WTC11 (cell line): ENCODE measurements at regions not wholly inside any gene's neighbourhood (a gene's known extent, or its start where the extent isn't known, plus 50 kb on each side); places are given as distances from the start of the nearest gene placed in this dataset.

ENCODE experiments used
- ATAC-seq: fragments of 200-7000 bp; cut with Tn5 transposase; 2 replicates; pipeline ENCODE4 v1.10.0; 2021; ENCODE audit warnings: mild to moderate bottlenecking, moderate library complexity
- CTCF ChIA-PET: fragments of 300-600 bp; sonication (Branson Sonifier 250); formaldehyde crosslinking; loops from one replicate; lab custom pipeline; 2021; ENCODE audit warnings: antibody characterized with exemption; lab: Charles Lee
- POLR2A ChIA-PET: fragments of 350-600 bp; sonication (Branson Sonifier 250); formaldehyde crosslinking; loops from one replicate; lab custom pipeline; 2021; ENCODE audit warnings: antibody characterized with exemption; lab: Charles Lee
- DNase-seq: peaks from one replicate; pipeline ENCODE4 v3.0.0; 2021; ENCODE audit warnings: low spot score
- H3K27ac Mint-ChIP-seq: 2 replicates; pipeline ENCODE4 v1.8.0; 2021; ENCODE audit warnings: mixed read lengths
- H3K27me3 Mint-ChIP-seq: 2 replicates; pipeline ENCODE4 v1.8.0; 2021; ENCODE audit warnings: low read depth, mild to moderate bottlenecking, moderate library complexity, mixed read lengths
- H3K36me3 Mint-ChIP-seq: 2 replicates; pipeline ENCODE4 v1.8.0; 2021; ENCODE audit warnings: mixed read lengths
- H3K4me1 Mint-ChIP-seq: 2 replicates; pipeline ENCODE4 v1.8.0; 2022; ENCODE audit warnings: mixed read lengths
- H3K4me3 Mint-ChIP-seq: 2 replicates; pipeline ENCODE4 v1.8.0; 2021; ENCODE audit warnings: mild to moderate bottlenecking, moderate library complexity, mixed read lengths
- H3K9me3 Mint-ChIP-seq: 2 replicates; pipeline ENCODE4 v1.8.0; 2021; ENCODE audit warnings: mixed read lengths
- ESRRA ChIP-seq: sonication (generic); formaldehyde crosslinking; IDR thresholded peaks from 2 replicates; pipeline ENCODE4 v1.8.1; 2022; ENCODE audit warnings: mild to moderate bottlenecking, missing genetic modification reagents, borderline replicate concordance
- FOXK1 ChIP-seq: sonication (generic); formaldehyde crosslinking; IDR thresholded peaks from 2 replicates; pipeline ENCODE4 v1.8.0; 2022; ENCODE audit warnings: mild to moderate bottlenecking, moderate library complexity, missing genetic modification reagents
- GRHL2 ChIP-seq: fragments of 250-450 bp; sonication (Bioruptor Pico); IDR thresholded peaks from 2 replicates; pipeline ENCODE4 v1.8.0; 2022; ENCODE audit warnings: mild to moderate bottlenecking, moderate library complexity; ENCODE audit not compliant: insufficient replicate concordance, severe bottlenecking
- IRF2 ChIP-seq: sonication (generic); formaldehyde crosslinking; IDR thresholded peaks from 2 replicates; pipeline ENCODE4 v1.8.0; 2022; ENCODE audit warnings: low read depth, missing genetic modification reagents, borderline replicate concordance
- JAZF1 ChIP-seq: fragments of 250-450 bp; sonication (Bioruptor Pico); IDR thresholded peaks from 2 replicates; pipeline ENCODE4 v1.9.0; 2021; ENCODE audit warnings: moderate library complexity, mild to moderate bottlenecking, inconsistent platforms
- KAT7 ChIP-seq: sonication (generic); formaldehyde crosslinking; IDR thresholded peaks from 2 replicates; pipeline ENCODE4 v1.8.1; 2023; ENCODE audit warnings: missing genetic modification reagents, mild to moderate bottlenecking, borderline replicate concordance
- OVOL2 ChIP-seq: fragments of 250-450 bp; sonication (Bioruptor Pico); IDR thresholded peaks from 2 replicates; pipeline ENCODE4 v1.9.0; 2021; ENCODE audit warnings: mild to moderate bottlenecking, borderline replicate concordance
- TEAD4 ChIP-seq: sonication (generic); formaldehyde crosslinking; IDR thresholded peaks from 2 replicates; pipeline ENCODE4 v1.8.0; 2022; ENCODE audit warnings: mild to moderate bottlenecking, missing genetic modification reagents
- ZNF121 ChIP-seq: sonication (generic); formaldehyde crosslinking; IDR thresholded peaks from 2 replicates; pipeline ENCODE4 v1.8.0; 2023; ENCODE audit warnings: missing genetic modification reagents
- TF ChIP-seq, protein P1 (sequence below): sonication (generic); formaldehyde crosslinking; IDR thresholded peaks from 2 replicates; pipeline ENCODE4 v1.8.1; 2023; ENCODE audit warnings: mild to moderate bottlenecking, missing genetic modification reagents, borderline replicate concordance
- TF ChIP-seq, protein P2 (sequence below): fragments of 250-450 bp; sonication (Bioruptor Pico); IDR thresholded peaks from 2 replicates; pipeline ENCODE4 v2.1.2; 2022; ENCODE audit warnings: mild to moderate bottlenecking, moderate library complexity
- TF ChIP-seq, protein P3 (sequence below): sonication (generic); formaldehyde crosslinking; IDR thresholded peaks from 2 replicates; pipeline ENCODE4 v1.8.1; 2023; ENCODE audit warnings: mild to moderate bottlenecking, missing genetic modification reagents
- TF ChIP-seq, protein P4 (sequence below): sonication (generic); formaldehyde crosslinking; IDR thresholded peaks from 2 replicates; pipeline ENCODE4 v1.8.1; 2023; ENCODE audit warnings: mild to moderate bottlenecking, missing genetic modification reagents, moderate library complexity
- TF ChIP-seq, protein P5 (sequence below): sonication (generic); formaldehyde crosslinking; IDR thresholded peaks from 2 replicates; pipeline ENCODE4 v1.8.1; 2022; ENCODE audit warnings: missing genetic modification reagents, borderline replicate concordance
- TF ChIP-seq, protein P6 (sequence below): sonication (generic); formaldehyde crosslinking; IDR thresholded peaks from 2 replicates; pipeline ENCODE4 v1.8.1; 2023; ENCODE audit warnings: mild to moderate bottlenecking, missing genetic modification reagents
- TF ChIP-seq, protein P7 (sequence below): sonication (generic); formaldehyde crosslinking; IDR thresholded peaks from 2 replicates; pipeline ENCODE4 v1.8.0; 2022; ENCODE audit warnings: mild to moderate bottlenecking, missing genetic modification reagents

DNA sequence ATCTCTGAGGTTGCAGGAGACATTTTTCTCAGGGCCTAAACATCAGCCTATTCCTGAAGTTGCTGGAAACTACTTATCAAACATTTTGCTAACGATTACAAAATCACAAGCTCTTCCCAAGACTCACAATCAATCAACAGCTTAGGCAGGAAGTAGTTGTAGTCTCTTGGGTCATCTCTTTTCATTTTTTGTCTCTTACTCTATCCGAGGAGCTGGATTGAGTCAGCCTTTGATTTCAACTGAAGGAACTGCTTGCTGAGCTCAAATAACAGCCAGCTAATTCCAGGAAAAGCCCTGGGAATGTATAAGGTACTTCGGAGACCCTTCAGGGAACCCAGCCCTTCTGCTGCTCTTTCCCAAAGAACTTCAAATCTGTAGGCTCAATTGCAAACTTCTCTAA lies 398.9 kb downstream of the PLK2 start (continued):
- TF ChIP-seq, protein P1, sequence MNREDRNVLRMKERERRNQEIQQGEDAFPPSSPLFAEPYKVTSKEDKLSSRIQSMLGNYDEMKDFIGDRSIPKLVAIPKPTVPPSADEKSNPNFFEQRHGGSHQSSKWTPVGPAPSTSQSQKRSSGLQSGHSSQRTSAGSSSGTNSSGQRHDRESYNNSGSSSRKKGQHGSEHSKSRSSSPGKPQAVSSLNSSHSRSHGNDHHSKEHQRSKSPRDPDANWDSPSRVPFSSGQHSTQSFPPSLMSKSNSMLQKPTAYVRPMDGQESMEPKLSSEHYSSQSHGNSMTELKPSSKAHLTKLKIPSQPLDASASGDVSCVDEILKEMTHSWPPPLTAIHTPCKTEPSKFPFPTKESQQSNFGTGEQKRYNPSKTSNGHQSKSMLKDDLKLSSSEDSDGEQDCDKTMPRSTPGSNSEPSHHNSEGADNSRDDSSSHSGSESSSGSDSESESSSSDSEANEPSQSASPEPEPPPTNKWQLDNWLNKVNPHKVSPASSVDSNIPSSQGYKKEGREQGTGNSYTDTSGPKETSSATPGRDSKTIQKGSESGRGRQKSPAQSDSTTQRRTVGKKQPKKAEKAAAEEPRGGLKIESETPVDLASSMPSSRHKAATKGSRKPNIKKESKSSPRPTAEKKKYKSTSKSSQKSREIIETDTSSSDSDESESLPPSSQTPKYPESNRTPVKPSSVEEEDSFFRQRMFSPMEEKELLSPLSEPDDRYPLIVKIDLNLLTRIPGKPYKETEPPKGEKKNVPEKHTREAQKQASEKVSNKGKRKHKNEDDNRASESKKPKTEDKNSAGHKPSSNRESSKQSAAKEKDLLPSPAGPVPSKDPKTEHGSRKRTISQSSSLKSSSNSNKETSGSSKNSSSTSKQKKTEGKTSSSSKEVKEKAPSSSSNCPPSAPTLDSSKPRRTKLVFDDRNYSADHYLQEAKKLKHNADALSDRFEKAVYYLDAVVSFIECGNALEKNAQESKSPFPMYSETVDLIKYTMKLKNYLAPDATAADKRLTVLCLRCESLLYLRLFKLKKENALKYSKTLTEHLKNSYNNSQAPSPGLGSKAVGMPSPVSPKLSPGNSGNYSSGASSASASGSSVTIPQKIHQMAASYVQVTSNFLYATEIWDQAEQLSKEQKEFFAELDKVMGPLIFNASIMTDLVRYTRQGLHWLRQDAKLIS (CRISPR knock-in tag) = no peak
- no peak for TF ChIP-seq JAZF1 (CRISPR knock-in tag)
- no peak for TF ChIP-seq ZNF121 (CRISPR knock-in tag)
- TF ChIP-seq, protein P2, sequence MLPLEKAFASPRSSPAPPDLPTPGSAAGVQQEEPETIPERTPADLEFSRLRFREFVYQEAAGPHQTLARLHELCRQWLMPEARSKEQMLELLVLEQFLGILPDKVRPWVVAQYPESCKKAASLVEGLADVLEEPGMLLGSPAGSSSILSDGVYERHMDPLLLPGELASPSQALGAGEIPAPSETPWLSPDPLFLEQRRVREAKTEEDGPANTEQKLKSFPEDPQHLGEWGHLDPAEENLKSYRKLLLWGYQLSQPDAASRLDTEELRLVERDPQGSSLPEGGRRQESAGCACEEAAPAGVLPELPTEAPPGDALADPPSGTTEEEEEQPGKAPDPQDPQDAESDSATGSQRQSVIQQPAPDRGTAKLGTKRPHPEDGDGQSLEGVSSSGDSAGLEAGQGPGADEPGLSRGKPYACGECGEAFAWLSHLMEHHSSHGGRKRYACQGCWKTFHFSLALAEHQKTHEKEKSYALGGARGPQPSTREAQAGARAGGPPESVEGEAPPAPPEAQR (CRISPR knock-in tag) = no peak
- no peak for TF ChIP-seq OVOL2 (CRISPR knock-in tag)
- no peak for TF ChIP-seq FOXK1
- TF ChIP-seq IRF2 (CRISPR knock-in tag) = no peak
- TF ChIP-seq, protein P3, sequence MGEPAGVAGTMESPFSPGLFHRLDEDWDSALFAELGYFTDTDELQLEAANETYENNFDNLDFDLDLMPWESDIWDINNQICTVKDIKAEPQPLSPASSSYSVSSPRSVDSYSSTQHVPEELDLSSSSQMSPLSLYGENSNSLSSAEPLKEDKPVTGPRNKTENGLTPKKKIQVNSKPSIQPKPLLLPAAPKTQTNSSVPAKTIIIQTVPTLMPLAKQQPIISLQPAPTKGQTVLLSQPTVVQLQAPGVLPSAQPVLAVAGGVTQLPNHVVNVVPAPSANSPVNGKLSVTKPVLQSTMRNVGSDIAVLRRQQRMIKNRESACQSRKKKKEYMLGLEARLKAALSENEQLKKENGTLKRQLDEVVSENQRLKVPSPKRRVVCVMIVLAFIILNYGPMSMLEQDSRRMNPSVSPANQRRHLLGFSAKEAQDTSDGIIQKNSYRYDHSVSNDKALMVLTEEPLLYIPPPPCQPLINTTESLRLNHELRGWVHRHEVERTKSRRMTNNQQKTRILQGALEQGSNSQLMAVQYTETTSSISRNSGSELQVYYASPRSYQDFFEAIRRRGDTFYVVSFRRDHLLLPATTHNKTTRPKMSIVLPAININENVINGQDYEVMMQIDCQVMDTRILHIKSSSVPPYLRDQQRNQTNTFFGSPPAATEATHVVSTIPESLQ (CRISPR knock-in tag) = no peak
- TF ChIP-seq, protein P4, sequence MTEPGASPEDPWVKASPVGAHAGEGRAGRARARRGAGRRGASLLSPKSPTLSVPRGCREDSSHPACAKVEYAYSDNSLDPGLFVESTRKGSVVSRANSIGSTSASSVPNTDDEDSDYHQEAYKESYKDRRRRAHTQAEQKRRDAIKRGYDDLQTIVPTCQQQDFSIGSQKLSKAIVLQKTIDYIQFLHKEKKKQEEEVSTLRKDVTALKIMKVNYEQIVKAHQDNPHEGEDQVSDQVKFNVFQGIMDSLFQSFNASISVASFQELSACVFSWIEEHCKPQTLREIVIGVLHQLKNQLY (CRISPR knock-in tag) = no peak
- TF ChIP-seq, protein P5, sequence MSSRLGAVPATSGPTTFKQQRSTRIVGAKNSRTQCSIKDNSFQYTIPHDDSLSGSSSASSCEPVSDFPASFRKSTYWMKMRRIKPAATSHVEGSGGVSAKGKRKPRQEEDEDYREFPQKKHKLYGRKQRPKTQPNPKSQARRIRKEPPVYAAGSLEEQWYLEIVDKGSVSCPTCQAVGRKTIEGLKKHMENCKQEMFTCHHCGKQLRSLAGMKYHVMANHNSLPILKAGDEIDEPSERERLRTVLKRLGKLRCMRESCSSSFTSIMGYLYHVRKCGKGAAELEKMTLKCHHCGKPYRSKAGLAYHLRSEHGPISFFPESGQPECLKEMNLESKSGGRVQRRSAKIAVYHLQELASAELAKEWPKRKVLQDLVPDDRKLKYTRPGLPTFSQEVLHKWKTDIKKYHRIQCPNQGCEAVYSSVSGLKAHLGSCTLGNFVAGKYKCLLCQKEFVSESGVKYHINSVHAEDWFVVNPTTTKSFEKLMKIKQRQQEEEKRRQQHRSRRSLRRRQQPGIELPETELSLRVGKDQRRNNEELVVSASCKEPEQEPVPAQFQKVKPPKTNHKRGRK (CRISPR knock-in tag) = no peak
- TF ChIP-seq ESRRA (CRISPR knock-in tag) = no peak
- TF ChIP-seq, protein P6, sequence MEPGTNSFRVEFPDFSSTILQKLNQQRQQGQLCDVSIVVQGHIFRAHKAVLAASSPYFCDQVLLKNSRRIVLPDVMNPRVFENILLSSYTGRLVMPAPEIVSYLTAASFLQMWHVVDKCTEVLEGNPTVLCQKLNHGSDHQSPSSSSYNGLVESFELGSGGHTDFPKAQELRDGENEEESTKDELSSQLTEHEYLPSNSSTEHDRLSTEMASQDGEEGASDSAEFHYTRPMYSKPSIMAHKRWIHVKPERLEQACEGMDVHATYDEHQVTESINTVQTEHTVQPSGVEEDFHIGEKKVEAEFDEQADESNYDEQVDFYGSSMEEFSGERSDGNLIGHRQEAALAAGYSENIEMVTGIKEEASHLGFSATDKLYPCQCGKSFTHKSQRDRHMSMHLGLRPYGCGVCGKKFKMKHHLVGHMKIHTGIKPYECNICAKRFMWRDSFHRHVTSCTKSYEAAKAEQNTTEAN (CRISPR knock-in tag) = no peak

DNA sequence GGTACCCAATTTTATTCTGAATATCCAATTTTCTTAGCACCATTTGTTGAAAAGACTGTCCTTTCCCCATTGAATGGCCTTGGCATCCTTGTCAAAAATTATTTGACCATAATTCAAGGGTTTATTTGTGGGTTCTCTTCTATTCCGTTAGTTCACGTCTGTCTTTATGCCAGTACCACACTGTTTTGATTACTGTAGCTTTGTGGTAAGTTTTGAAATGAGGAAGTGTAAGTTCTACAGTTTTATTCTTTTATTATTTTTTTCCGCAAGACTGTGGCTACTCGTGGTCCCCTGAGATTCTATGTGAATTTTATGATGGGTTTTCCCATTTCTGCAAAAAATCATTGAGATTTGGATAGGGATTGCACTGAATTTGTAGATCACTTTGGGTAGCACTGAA lies 402.6 kb downstream of the PLK2 start:
- no peak for ATAC-seq
- DNase-seq = no peak
- peaks cover 21% of the 10 kb centered on the region for H3K9me3 Mint-ChIP-seq
- H3K27me3 Mint-ChIP-seq = no peaks in the 10 kb centered on the region
- POLR2A ChIA-PET = no interaction called here
- peaks cover 2% of the 10 kb centered on the region; the same call in 1 of the 2 replicates for H3K4me1 Mint-ChIP-seq
- peaks cover 4% of the 10 kb centered on the region; the same call in 1 of the 2 replicates for H3K36me3 Mint-ChIP-seq
- no peak overlapping the region for H3K27ac Mint-ChIP-seq
- CTCF ChIA-PET = no interaction called here
- no peak overlapping the region for H3K4me3 Mint-ChIP-seq
- TF ChIP-seq OVOL2 (CRISPR knock-in tag) = no peak
- TF ChIP-seq, protein P6 (CRISPR knock-in tag) = no peak
- TF ChIP-seq, protein P7, sequence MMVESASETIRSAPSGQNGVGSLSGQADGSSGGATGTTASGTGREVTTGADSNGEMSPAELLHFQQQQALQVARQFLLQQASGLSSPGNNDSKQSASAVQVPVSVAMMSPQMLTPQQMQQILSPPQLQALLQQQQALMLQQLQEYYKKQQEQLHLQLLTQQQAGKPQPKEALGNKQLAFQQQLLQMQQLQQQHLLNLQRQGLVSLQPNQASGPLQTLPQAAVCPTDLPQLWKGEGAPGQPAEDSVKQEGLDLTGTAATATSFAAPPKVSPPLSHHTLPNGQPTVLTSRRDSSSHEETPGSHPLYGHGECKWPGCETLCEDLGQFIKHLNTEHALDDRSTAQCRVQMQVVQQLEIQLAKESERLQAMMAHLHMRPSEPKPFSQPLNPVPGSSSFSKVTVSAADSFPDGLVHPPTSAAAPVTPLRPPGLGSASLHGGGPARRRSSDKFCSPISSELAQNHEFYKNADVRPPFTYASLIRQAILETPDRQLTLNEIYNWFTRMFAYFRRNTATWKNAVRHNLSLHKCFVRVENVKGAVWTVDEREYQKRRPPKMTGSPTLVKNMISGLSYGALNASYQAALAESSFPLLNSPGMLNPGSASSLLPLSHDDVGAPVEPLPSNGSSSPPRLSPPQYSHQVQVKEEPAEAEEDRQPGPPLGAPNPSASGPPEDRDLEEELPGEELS (CRISPR knock-in tag) = no peak
- TF ChIP-seq GRHL2 = no peak
- no peak for TF ChIP-seq TEAD4
- TF ChIP-seq, protein P2 (CRISPR knock-in tag) = no peak
- TF ChIP-seq KAT7 (CRISPR knock-in tag) = no peak
